ENCODE measurements at regions not wholly inside any gene's neighbourhood (a gene's known extent, or its start where the extent isn't known, plus 50 kb on each side); places are given as distances from the start of the nearest gene placed in this dataset.
"Not testable (repeated sequence)": the region's sequence is repeated elsewhere in the genome, so short reads cannot be mapped to it uniquely, and the experiment has no call there.

DNA sequence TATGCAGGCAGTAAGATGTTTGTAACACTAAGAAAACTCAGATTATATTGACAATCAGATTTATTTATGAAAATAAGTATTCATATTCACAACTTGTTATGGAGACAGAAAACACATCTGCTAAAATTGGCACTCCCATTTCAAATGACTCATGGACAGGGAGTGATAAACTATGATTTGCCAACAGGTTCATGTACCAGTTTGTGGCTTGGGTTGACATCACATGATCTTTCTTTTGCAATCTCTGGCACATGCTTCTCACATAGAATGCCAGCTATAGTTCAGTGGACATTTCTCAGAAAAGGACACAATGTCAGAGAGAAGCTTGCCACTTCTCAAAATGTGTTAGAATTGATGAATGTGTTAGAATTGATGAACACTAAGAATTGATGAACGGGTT, 663.2 kb upstream of the ANKRD30A start:
- H3K4me3 ChIP-seq (ENCODE audit: low read depth, low read length): no peak overlapping the region
- no peaks in the 10 kb centered on the region for H3K9me3 ChIP-seq (ENCODE audit: severe bottlenecking)
- H3K27ac ChIP-seq: no peak overlapping the region
- DNase-seq: no peak
- H3K27me3 ChIP-seq (ENCODE audit: insufficient read depth, low read depth, severe bottlenecking): no peaks in the 10 kb centered on the region
- no peak for TF ChIP-seq CTCF (IDR thresholded peaks at IDR 0.05; ENCODE audit: low read depth, low read length)
- H3K36me3 ChIP-seq: no peaks in the 10 kb centered on the region

DNA sequence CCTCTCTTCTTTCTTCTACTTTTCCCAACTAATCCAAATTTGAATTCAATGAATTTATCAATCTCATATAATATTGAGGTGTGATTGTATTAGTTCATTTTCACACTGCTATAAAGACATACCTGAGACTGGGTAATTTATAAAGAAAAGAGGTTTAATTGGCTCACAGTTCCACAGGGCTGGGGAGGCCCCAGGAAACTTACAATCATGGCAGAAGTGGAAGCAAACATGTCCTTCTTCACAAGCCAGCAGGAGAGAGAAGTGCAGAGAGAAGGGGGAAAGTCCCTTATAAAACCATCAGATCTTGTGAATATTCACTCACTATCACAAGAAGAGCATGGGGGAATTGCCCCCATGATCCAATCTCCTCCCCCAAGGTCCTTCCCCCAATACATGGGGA, 667.0 kb upstream of the ANKRD30A start:
- not testable (repeated sequence) for DNase-seq; H3K9me3 ChIP-seq (ENCODE audit: severe bottlenecking); H3K27ac ChIP-seq; H3K36me3 ChIP-seq; H3K27me3 ChIP-seq (ENCODE audit: insufficient read depth, low read depth, severe bottlenecking); H3K4me3 ChIP-seq (ENCODE audit: low read depth, low read length)

GRCh38 chr10:36457751-36458150, 667.6 kb upstream of the ANKRD30A start:
- no peak for TF ChIP-seq CTCF (IDR thresholded peaks at IDR 0.05; ENCODE audit: low read depth, low read length)
- Histone ChIP-seq H3K9me3 (ENCODE audit: severe bottlenecking) (no peaks in the 10 kb centered on the region), H3K27ac (no peak overlapping the region), H3K36me3 (no peaks in the 10 kb centered on the region), H3K27me3 (ENCODE audit: insufficient read depth, low read depth, severe bottlenecking) (no peaks in the 10 kb centered on the region), H3K4me3 (ENCODE audit: low read depth, low read length) (no peak overlapping the region)
- DNase-seq: no peak

- TF ChIP-seq CTCF (IDR thresholded peaks at IDR 0.05; ENCODE audit: low read depth, low read length): no peak
- H3K4me3 ChIP-seq (ENCODE audit: low read depth, low read length): no peak overlapping the region
- H3K9me3 ChIP-seq (ENCODE audit: severe bottlenecking): no peaks in the 10 kb centered on the region
- DNase-seq: no peak
- H3K36me3 ChIP-seq: no peaks in the 10 kb centered on the region
- no peaks in the 10 kb centered on the region for H3K27me3 ChIP-seq (ENCODE audit: insufficient read depth, low read depth, severe bottlenecking)
- no peak overlapping the region for H3K27ac ChIP-seq
Measured at GRCh38 chr10:36455526-36456133, 669.8 kb upstream of the ANKRD30A start.

- Histone ChIP-seq H3K9me3 (ENCODE audit: severe bottlenecking) (no peaks in the 10 kb centered on the region), H3K4me3 (ENCODE audit: low read depth, low read length) (no peak overlapping the region), H3K27me3 (ENCODE audit: insufficient read depth, low read depth, severe bottlenecking) (no peaks in the 10 kb centered on the region), H3K36me3 (no peaks in the 10 kb centered on the region), H3K27ac (no peak overlapping the region)
- no peak for DNase-seq
- no peak for TF ChIP-seq CTCF (IDR thresholded peaks at IDR 0.05; ENCODE audit: low read depth, low read length)
Measured at GRCh38 chr10:36452851-36453250, 672.5 kb upstream of the ANKRD30A start.

GRCh38 chr10:36451391-36451970, 673.9 kb upstream of the ANKRD30A start:
- no peaks in the 10 kb centered on the region for H3K36me3 ChIP-seq
- H3K27me3 ChIP-seq (ENCODE audit: insufficient read depth, low read depth, severe bottlenecking): no peaks in the 10 kb centered on the region
- H3K9me3 ChIP-seq (ENCODE audit: severe bottlenecking): no peaks in the 10 kb centered on the region
- TF ChIP-seq CTCF (IDR thresholded peaks at IDR 0.05; ENCODE audit: low read depth, low read length): no peak
- no peak overlapping the region for H3K4me3 ChIP-seq (ENCODE audit: low read depth, low read length)
- DNase-seq: no peak
- H3K27ac ChIP-seq: no peak overlapping the region
